NCI-H524 (cell line): ENCODE measurements at regions not wholly inside any gene's neighbourhood (a gene's known extent, or its start where the extent isn't known, plus 50 kb on each side); places are given as distances from the start of the nearest gene placed in this dataset.
A peak's percentile ranks its signal among the peaks of the same experiment; 100 is the strongest.

Experiments
- DNase-seq, 2 experiments: peaks; one replicate each; lab custom pipeline; 2025; lab: John Stamatoyannopoulos, UW

GRCh38 chr18:75531851-75532459 is 104.5 kb upstream of the SMIM21 start:
- DNase-seq, result peak in 1 of 2 experiments; percentile 27

- no peak for DNase-seq
Measured at GRCh38 chr18:75531212-75531850, 103.8 kb upstream of the SMIM21 start.

GRCh38 chr18:75530566-75531211 is 103.2 kb upstream of the SMIM21 start:
- no peak for DNase-seq

- DNase-seq, result no peak
Measured at GRCh38 chr18:75530118-75530517, 102.6 kb upstream of the SMIM21 start.

- DNase-seq, result no peak
Measured at GRCh38 chr18:75529394-75529793, 101.9 kb upstream of the SMIM21 start.

- DNase-seq, result peak in 1 of 2 experiments; percentile 17
Measured at GRCh38 chr18:75527848-75528685, 100.6 kb upstream of the SMIM21 start.

- DNase-seq, result no peak
Measured at GRCh38 chr18:75526038-75526437, 98.5 kb upstream of the SMIM21 start.

- no peak for DNase-seq
Measured at GRCh38 chr18:75525331-75525730, 97.8 kb upstream of the SMIM21 start.

- no peak for DNase-seq
Measured at GRCh38 chr18:75524841-75525240, 97.3 kb upstream of the SMIM21 start.

- no peak for DNase-seq
Measured at GRCh38 chr18:75524181-75524580, 96.7 kb upstream of the SMIM21 start.

GRCh38 chr18:75521816-75522215 is 94.3 kb upstream of the SMIM21 start:
- DNase-seq, result no peak

- no peak for DNase-seq
Measured at GRCh38 chr18:75518007-75518406, 90.5 kb upstream of the SMIM21 start.

- DNase-seq, result no peak
Measured at GRCh38 chr18:75517286-75517685, 89.8 kb upstream of the SMIM21 start.

- DNase-seq, result no peak
Measured at GRCh38 chr18:75507636-75508035, 80.1 kb upstream of the SMIM21 start.

GRCh38 chr18:75506913-75507312 is 79.4 kb upstream of the SMIM21 start:
- DNase-seq, result no peak

- no peak for DNase-seq
Measured at GRCh38 chr18:75504469-75504868, 77.0 kb upstream of the SMIM21 start.

- DNase-seq, result no peak
Measured at GRCh38 chr18:75503615-75504014, 76.1 kb upstream of the SMIM21 start.

- no peak for DNase-seq
Measured at GRCh38 chr18:75502286-75502685, 74.8 kb upstream of the SMIM21 start.

GRCh38 chr18:75500545-75500944 is 73.0 kb upstream of the SMIM21 start:
- DNase-seq, result no peak

GRCh38 chr18:75497576-75498235 is 70.2 kb upstream of the SMIM21 start:
- no peak for DNase-seq

GRCh38 chr18:75496151-75496550 is 68.6 kb upstream of the SMIM21 start:
- no peak for DNase-seq

- DNase-seq, result no peak
Measured at GRCh38 chr18:75492852-75493251, 65.3 kb upstream of the SMIM21 start.
